Activated naive CD8-positive, alpha-beta T cell treated with anti-CD3 and anti-CD28 coated beads, Interleukin-2, amount 10 ng/mL, durations not matched to agents 7 days and 5 days (primary cell): ENCODE measurements at regions not wholly inside any gene's neighbourhood (a gene's known extent, or its start where the extent isn't known, plus 50 kb on each side); places are given as distances from the start of the nearest gene placed in this dataset.
"Not testable (repeated sequence)": the region's sequence is repeated elsewhere in the genome, so short reads cannot be mapped to it uniquely, and the experiment has no call there.

ENCODE experiments used
- ATAC-seq: fragments of 150-1000 bp; cut with Tn5 transposase; one replicate; pipeline ENCODE4 v1.10.0; 2021; ENCODE audit warnings: low read depth, moderate library complexity
- POLR2A ChIA-PET: fragments of 350-600 bp; sonication (Branson Sonifier 250); formaldehyde crosslinking; loops from one replicate; lab custom pipeline; 2021; ENCODE audit warnings: antibody characterized with exemption; lab: Charles Lee
- DNase-seq: peaks from one replicate; pipeline ENCODE4 v3.0.0; 2021
- H3K27ac Mint-ChIP-seq: one replicate; pipeline ENCODE4 v1.8.0; 2022; ENCODE audit warnings: mild to moderate bottlenecking, mixed read lengths
- H3K27me3 Mint-ChIP-seq: one replicate; pipeline ENCODE4 v1.8.0; 2022; ENCODE audit warnings: mild to moderate bottlenecking, moderate library complexity, mixed read lengths
- H3K36me3 Mint-ChIP-seq: one replicate; pipeline ENCODE4 v1.8.0; 2021; ENCODE audit warnings: mild to moderate bottlenecking, mixed read lengths
- H3K4me1 Mint-ChIP-seq: one replicate; pipeline ENCODE4 v1.8.0; 2021; ENCODE audit warnings: mixed read lengths
- H3K4me3 Mint-ChIP-seq: one replicate; pipeline ENCODE4 v1.8.0; 2022; ENCODE audit warnings: mild to moderate bottlenecking, moderate library complexity, mixed read lengths
- H3K9me3 Mint-ChIP-seq: one replicate; pipeline ENCODE4 v1.8.0; 2021; ENCODE audit warnings: mixed read lengths

DNA sequence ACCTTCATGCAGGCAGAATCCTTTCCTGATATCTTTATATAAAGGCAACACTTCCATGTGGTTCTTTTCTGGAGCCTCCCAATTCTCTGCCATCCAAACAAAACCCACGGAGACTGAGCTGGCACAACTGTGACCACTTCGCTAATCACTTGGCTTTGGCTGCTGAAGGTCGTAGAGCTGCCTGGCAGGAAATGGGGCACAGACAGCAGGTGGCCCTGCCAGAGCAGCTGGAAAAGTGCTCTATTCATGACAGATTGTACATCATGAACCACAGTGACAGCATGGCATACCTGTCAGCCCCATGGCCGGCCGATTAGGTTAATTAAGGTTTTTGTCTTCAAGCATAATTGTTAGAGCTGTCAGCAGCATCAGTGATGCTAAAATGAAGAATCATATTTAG, 141.9 kb upstream of the ANKRD55 start:
- POLR2A ChIA-PET: no interaction called here
- no peak for DNase-seq
- no peak for ATAC-seq
- Mint-ChIP-seq H3K27me3 (no peaks in the 10 kb centered on the region), H3K4me3 (no peak overlapping the region), H3K27ac (no peak overlapping the region), H3K36me3 (peaks cover 3% of the 10 kb centered on the region), H3K4me1 (no peaks in the 10 kb centered on the region), H3K9me3 (peaks cover 7% of the 10 kb centered on the region)

DNA sequence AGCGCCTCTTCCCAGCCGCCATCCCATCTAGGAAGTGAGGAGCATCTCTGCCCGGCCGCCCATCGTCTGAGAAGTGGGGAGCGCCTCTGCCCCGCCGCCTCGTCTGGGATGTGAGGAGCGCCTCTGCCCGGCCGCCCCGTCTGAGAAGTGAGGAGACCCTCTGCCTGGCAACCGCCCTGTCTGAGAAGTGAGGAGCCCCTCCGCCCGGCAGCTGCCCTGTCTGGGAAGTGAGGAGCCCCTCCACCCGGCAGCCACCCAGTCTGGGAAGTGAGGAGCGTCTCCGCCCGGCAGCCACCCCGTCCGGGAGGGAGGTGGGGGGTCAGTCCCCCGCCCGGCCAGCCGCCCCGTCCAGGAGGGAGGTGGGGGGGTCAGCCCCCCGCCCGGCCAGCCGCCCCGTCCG, 139.4 kb upstream of the ANKRD55 start:
- H3K9me3 Mint-ChIP-seq, H3K27me3 Mint-ChIP-seq, H3K27ac Mint-ChIP-seq, POLR2A ChIA-PET, ATAC-seq, H3K36me3 Mint-ChIP-seq, H3K4me1 Mint-ChIP-seq, H3K4me3 Mint-ChIP-seq, DNase-seq: not testable (repeated sequence)

DNA sequence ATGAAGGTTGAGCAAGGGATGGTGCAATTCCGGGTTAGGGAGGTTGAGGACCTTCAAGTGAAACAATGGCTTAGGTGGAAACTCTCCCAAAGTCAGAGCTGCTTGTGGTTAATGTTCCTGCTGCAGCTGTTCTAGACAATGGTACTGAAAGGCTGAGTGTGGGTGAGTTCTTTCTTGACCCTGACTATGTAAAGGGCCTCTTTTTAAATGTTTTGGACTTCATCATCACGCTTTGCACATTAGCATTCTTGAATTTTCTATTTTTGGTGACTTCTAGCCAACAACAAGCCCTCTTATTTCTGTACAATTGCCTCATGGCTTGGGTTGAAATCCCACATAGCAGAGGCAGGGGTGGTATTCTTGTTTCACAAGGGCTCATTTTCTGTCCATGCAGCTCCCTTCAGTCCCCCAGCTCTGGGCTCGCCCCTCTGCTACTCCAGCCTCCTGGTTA, 136.3 kb upstream of the ANKRD55 start:
- DNase-seq (no peak), ATAC-seq (no peak)
- Mint-ChIP-seq H3K4me3 (no peak overlapping the region), H3K27me3 (peaks cover 2% of the 10 kb centered on the region), H3K4me1 (no peaks in the 10 kb centered on the region), H3K36me3 (peaks cover 3% of the 10 kb centered on the region), H3K27ac (no peak overlapping the region), H3K9me3 (peaks cover 3% of the 10 kb centered on the region)
- POLR2A ChIA-PET: no interaction called here

DNA sequence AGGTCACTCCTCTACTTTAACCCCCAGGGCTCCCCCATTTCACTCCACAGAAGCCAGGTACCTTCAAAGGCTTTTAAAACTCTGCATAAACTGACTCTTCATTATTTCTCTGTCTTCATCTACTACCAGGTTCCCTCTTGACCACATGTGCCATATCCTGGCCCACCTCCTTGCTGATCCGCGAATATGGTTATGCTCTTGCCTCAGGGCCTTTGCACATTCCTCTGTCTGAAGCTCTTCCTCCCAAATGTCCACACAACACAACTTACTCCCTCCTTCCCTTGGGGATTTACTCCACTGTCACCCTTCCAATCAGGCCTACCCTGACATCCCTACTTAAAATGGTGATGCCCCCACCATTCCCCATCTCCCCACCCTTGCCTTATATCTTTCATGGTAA, 134.6 kb upstream of the ANKRD55 start:
- POLR2A ChIA-PET: no interaction called here
- H3K27ac Mint-ChIP-seq: no peak overlapping the region
- H3K4me3 Mint-ChIP-seq: no peak overlapping the region
- peaks cover 2% of the 10 kb centered on the region for H3K27me3 Mint-ChIP-seq
- H3K4me1 Mint-ChIP-seq: no peaks in the 10 kb centered on the region
- DNase-seq (no peak), ATAC-seq (no peak)
- peaks cover 3% of the 10 kb centered on the region for H3K36me3 Mint-ChIP-seq
- peaks cover 7% of the 10 kb centered on the region for H3K9me3 Mint-ChIP-seq

DNA sequence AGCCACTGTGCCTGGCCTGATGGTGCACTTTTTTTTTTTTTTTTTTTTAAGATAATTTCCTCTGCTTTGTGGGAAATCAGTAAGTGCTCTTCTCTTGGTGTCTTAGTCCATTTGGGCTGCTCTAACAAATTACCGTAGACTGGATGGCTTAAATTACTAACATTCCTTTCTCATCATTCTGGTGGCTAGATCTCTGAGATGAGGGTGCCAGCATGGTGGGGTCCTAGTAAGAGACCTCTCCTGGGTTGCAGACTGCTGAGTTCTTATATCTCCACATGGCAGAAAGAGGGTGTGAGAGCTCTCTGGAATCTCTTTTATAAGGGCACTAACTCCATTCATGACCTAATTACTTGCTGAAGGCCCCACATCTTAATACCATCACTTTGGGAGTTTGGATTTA, 133.9 kb upstream of the ANKRD55 start:
- ATAC-seq: no peak
- Mint-ChIP-seq H3K9me3 (peaks cover 7% of the 10 kb centered on the region), H3K27me3 (peaks cover 2% of the 10 kb centered on the region), H3K27ac (no peak overlapping the region), H3K4me3 (no peak overlapping the region), H3K36me3 (peaks cover 3% of the 10 kb centered on the region), H3K4me1 (no peaks in the 10 kb centered on the region)
- POLR2A ChIA-PET: no interaction called here
- DNase-seq: no peak

DNA sequence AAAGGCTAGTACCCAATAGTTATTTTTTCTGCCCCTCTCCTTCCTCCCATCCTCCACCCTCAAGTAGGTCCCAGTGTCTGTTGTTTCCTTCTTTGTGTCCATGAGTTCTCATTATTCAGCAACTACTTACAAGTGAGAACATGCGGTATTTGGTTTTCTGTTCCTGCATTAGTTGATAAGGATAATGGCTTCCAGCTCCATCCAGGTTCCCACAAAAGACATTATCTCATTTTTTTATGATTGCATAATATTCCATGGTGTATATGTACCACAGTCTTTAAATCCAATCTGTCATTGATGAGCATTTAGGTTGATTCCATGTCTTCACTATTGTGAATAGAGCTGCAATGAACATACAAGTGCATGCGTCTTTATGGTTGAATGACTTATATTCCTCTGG, 128.3 kb upstream of the ANKRD55 start:
- Mint-ChIP-seq H3K36me3 (no peaks in the 10 kb centered on the region), H3K9me3 (peaks cover 4% of the 10 kb centered on the region), H3K4me3 (no peak overlapping the region), H3K27me3 (peaks cover 4% of the 10 kb centered on the region), H3K4me1 (peaks cover 5% of the 10 kb centered on the region), H3K27ac (no peak overlapping the region)
- DNase-seq (no peak), ATAC-seq (no peak)
- POLR2A ChIA-PET: interaction anchor here (1.0 kb wide), 1 partner anchor 37 kb away, joined by 10 read pairs; no protein-coding TSS in a partner anchor

DNA sequence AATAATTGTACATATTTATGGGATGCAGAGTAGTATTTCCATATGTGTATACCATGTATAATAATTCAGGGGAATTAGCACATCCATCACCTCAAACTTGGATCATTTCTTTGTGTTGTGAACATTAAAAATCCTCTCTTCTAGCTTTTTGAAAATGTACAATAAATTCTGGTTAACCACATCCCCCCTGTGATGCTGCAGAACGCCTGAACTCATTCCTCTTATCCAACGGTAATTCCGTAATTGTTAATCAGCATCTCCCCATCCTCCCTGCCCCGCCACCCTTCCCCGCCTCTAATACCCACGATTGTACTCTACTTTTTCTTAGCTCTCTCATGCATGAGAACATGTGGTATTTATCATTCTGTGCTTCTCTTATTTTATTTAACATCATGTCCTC, 127.7 kb upstream of the ANKRD55 start:
- ATAC-seq: no peak
- Mint-ChIP-seq H3K36me3 (no peaks in the 10 kb centered on the region), H3K4me3 (no peak overlapping the region), H3K4me1 (peaks cover 5% of the 10 kb centered on the region), H3K9me3 (peaks cover 4% of the 10 kb centered on the region), H3K27ac (no peak overlapping the region), H3K27me3 (peaks cover 4% of the 10 kb centered on the region)
- no peak for DNase-seq
- POLR2A ChIA-PET: no interaction called here

DNA sequence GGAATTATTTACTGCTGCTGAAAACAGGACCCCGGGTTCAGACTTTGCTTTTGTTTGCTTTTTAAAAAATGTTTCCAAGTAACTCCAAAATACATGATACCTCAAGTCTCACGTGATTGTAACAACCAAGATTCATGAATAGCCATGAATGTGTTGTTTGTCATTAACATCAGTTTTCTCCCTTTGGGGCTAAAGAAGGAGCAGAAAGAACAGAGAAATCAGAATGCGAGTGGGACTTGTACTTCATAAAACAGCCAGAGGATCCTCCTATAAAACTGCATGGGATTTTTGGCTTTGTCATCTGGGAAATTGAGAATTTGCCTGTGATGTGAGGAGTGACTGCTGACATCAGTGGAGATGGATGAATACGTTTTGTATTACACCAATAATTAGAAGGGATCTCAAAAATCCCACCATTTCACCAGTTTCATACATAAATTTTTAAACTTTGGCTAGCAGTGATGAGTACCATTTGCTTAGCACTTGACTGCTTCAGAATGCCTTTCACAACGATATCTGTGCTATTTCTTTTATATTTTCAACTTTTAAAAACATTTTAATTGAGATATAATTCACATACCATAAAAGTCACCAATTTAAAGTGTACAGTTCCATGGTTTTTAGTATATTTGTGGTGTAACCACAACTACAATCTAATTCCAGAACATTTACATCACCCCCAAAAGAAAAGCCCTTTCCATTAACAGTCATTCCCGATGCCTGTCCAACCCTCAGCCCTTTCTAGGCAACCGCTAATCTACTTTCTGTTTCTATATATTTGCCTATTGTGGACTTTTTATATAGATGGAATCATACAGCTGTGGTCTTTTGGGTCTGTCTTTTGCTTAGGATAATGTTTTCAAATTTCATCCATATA, 126.9 kb upstream of the ANKRD55 start:
- Mint-ChIP-seq H3K36me3 (no peaks in the 10 kb centered on the region), H3K27ac (no peak overlapping the region), H3K9me3 (peaks cover 4% of the 10 kb centered on the region), H3K4me1 (peaks cover 5% of the 10 kb centered on the region), H3K4me3 (no peak overlapping the region), H3K27me3 (peaks cover 2% of the 10 kb centered on the region)
- DNase-seq (no peak), ATAC-seq (no peak)
- POLR2A ChIA-PET: no interaction called here

DNA sequence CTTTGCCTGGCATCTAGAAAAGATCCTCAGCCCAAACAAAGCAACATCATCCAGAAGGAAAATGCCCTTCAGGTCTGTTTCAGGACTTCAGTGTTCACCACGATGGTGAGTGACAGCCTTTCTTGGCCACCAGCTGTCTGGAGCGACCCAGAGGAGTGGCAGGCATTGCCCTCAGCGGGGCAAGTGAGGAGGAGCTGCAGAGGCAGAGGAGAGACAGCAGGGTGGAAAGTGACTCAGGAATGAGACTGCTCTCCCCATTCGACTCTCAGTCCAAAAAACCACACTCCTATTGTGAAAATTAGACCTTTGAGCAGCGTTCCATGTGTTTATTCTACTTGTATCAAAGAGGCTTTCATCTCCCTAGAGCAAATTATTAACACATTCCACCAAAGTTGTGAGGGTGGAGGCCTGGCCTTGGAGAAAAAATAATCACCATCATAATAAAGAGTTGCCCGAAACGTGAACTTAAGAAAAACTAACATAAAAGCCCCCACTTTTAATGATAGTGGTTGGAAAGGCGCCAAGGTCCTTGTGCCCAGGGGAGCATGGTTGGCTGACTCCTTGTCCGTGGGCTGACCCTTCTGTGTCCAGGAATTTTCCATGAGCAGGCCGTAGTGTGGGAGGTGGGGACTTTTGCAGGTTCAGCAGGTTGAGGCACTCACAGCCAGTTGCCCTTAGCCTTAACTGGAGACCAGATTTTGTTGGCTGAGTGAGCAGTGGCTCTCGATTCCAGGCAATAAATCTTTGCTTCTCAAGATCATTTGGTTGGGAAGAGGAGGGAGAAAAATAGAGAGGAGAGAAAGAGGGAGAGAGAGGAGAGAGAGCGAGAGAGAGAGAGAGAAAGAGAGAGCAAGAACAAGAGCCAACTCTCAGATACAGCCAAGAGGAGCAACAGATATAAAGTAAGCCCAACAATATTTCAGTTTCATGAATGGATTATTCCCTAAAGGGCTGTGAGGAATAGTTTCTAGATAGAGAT, 125.9 kb upstream of the ANKRD55 start:
- H3K4me3 Mint-ChIP-seq: no peak overlapping the region
- POLR2A ChIA-PET: no interaction called here
- H3K27ac Mint-ChIP-seq: no peak overlapping the region
- H3K27me3 Mint-ChIP-seq: peaks cover 2% of the 10 kb centered on the region
- H3K36me3 Mint-ChIP-seq: no peaks in the 10 kb centered on the region
- DNase-seq: no peak
- H3K9me3 Mint-ChIP-seq: peaks cover 2% of the 10 kb centered on the region
- H3K4me1 Mint-ChIP-seq: peaks cover 5% of the 10 kb centered on the region
- ATAC-seq: no peak

DNA sequence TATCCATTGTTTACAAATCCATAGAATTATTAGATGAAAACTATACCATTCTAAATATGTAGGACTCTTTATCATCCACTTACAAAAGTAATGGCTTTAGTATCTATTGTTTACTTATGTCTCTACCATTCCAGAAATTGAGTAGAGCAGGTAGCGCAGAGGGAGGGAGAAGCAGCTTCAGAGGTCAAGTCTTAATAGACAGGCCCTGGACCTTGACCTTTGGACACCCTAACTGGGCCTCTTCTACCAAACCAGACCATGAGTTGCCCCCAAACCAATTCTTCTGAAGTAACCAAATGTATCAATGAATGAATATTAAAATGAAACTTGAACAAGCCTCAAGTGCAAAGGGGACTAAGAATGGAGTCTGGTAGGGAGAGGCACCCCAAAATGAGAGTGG, 124.9 kb upstream of the ANKRD55 start:
- ATAC-seq (no peak), DNase-seq (no peak)
- Mint-ChIP-seq H3K27me3 (peaks cover 2% of the 10 kb centered on the region), H3K4me3 (no peak overlapping the region), H3K4me1 (peaks cover 5% of the 10 kb centered on the region), H3K9me3 (no peaks in the 10 kb centered on the region), H3K36me3 (no peaks in the 10 kb centered on the region), H3K27ac (no peak overlapping the region)
- POLR2A ChIA-PET: no interaction called here

DNA sequence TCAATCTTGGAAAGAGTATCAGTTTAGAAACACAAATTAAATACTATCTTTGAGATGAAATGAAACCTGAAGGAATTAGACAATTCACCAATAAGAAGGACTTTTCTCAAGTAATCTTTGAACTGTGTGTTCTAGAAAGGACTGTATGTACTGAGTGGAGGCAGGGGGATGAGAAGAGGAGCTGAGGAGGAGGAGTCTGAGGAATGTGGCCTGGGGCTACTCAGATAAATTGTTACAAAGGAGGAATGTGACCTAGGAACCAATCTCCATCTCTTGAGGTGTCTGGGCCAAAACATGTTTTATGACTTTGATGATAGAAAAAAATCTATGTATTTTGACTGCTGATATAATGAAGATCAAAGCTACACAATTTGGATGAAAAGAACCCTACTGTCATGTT, 124.3 kb upstream of the ANKRD55 start:
- Mint-ChIP-seq H3K4me1 (peaks cover 5% of the 10 kb centered on the region), H3K36me3 (no peaks in the 10 kb centered on the region), H3K27ac (no peak overlapping the region), H3K27me3 (peaks cover 2% of the 10 kb centered on the region), H3K9me3 (no peaks in the 10 kb centered on the region), H3K4me3 (no peak overlapping the region)
- DNase-seq: no peak
- ATAC-seq: no peak
- POLR2A ChIA-PET: no interaction called here

DNA sequence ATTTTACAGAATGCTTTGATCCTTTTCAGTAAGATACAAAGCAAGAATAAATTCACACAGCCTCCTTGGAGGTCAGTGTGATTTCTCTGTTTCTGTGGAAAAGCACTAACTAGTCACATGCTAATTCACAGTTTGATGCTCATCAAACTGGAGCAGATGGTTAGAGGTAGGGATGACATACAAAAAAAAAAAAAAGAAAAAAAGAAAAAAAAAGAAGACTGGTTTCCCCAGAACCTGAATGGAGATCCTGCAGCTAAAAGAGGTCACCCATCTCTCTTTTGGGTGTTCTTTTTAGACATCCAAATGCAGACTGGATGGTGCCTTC, 123.7 kb upstream of the ANKRD55 start:
- Mint-ChIP-seq H3K4me3 (no peak overlapping the region), H3K9me3 (no peaks in the 10 kb centered on the region), H3K27ac (no peak overlapping the region), H3K36me3 (no peaks in the 10 kb centered on the region), H3K4me1 (peaks cover 5% of the 10 kb centered on the region), H3K27me3 (peaks cover 2% of the 10 kb centered on the region)
- DNase-seq (no peak), ATAC-seq (no peak)
- POLR2A ChIA-PET: no interaction called here

DNA sequence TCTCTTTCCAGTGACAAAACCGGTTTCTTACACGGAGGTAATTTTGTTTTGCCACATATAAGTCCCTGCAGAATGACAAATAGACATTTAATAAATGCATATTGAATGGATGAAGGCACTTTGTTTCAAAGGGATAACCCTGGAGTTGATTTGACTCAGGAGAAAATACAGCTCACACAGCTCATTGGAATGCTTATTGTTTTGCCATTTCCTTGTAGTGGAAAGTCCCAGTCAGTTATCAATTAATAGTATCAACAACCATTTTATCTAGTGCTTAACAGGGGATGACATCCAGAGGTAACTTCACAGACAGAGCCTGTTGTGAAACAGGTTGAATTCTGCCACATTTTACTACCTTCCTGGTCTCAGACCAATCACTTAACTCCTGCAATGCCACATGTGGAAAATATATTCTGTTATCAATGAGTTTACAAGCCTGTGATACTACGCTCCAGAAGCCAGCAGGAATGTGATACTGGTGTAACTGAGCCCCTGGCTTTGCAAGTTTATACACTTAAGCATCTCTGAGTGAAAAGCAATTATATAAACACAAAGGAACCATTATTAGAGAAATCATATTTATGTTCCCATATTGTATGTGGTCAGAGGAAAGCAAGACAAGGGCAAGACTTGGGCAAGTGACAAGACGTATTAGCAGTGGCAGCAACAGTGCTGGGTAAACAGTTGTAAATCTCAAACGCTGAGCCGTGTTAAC, 123.1 kb upstream of the ANKRD55 start:
- no peak for ATAC-seq
- H3K4me1 Mint-ChIP-seq: peaks cover 5% of the 10 kb centered on the region
- H3K27ac Mint-ChIP-seq: no peak overlapping the region
- H3K36me3 Mint-ChIP-seq: no peaks in the 10 kb centered on the region
- no peak for DNase-seq
- POLR2A ChIA-PET: no interaction called here
- H3K4me3 Mint-ChIP-seq: no peak overlapping the region
- no peaks in the 10 kb centered on the region for H3K9me3 Mint-ChIP-seq
- H3K27me3 Mint-ChIP-seq: peaks cover 2% of the 10 kb centered on the region
